ENCODE measurements at regions not wholly inside any gene's neighbourhood (a gene's known extent, or its start where the extent isn't known, plus 50 kb on each side); places are given as distances from the start of the nearest gene placed in this dataset.

DNA sequence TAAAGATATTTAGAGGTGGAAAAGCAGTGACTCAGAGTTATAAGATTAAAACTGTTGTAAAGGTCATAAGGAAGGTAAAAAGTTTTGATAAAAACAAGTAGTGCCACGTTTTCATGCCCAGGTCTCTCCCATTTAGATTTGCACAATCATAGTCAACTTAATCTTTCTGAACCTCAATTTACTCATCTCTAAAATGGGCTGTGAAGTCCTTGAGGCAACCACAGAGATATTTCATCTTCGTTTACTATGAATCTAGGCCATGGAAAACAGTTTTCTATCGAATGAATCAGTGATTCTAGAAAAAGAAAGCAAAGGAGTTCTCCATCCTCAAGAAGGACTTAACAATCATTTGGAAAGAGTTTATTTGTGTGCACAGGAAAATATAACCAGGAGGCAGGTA, 190.2 kb downstream of the EDN1 start:
- TF ChIP-seq, protein P1, sequence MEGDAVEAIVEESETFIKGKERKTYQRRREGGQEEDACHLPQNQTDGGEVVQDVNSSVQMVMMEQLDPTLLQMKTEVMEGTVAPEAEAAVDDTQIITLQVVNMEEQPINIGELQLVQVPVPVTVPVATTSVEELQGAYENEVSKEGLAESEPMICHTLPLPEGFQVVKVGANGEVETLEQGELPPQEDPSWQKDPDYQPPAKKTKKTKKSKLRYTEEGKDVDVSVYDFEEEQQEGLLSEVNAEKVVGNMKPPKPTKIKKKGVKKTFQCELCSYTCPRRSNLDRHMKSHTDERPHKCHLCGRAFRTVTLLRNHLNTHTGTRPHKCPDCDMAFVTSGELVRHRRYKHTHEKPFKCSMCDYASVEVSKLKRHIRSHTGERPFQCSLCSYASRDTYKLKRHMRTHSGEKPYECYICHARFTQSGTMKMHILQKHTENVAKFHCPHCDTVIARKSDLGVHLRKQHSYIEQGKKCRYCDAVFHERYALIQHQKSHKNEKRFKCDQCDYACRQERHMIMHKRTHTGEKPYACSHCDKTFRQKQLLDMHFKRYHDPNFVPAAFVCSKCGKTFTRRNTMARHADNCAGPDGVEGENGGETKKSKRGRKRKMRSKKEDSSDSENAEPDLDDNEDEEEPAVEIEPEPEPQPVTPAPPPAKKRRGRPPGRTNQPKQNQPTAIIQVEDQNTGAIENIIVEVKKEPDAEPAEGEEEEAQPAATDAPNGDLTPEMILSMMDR (conservative IDR thresholded peaks at IDR 0.05 in 1 of 2, IDR thresholded peaks at IDR 0.05 in 1 of 2; ENCODE audit: low read depth in 1 of 2, low read length in 2 of 2), result no peak
- no peak for TF ChIP-seq EZH2 (IDR thresholded peaks at IDR 0.05; ENCODE audit: low read length, missing control alignments)

Data from fibroblast of lung (primary cell).